RCC 7860 (cell line): ENCODE measurements at regions not wholly inside any gene's neighbourhood (a gene's known extent, or its start where the extent isn't known, plus 50 kb on each side); places are given as distances from the start of the nearest gene placed in this dataset.
A peak's percentile ranks its signal among the peaks of the same experiment; 100 is the strongest.
"Not testable (repeated sequence)": the region's sequence is repeated elsewhere in the genome, so short reads cannot be mapped to it uniquely, and the experiment has no call there.

Experiments used
- DNase-seq: peaks from one replicate; pipeline ENCODE4 v3.0.0-alpha.2; 2015; ENCODE audit warnings: low spot score
- FAIRE-seq: peaks from 2 replicates; lab custom pipeline; 2012; peaks lifted over from hg19 to GRCh38; lab: Jason Lieb, UNC

DNA sequence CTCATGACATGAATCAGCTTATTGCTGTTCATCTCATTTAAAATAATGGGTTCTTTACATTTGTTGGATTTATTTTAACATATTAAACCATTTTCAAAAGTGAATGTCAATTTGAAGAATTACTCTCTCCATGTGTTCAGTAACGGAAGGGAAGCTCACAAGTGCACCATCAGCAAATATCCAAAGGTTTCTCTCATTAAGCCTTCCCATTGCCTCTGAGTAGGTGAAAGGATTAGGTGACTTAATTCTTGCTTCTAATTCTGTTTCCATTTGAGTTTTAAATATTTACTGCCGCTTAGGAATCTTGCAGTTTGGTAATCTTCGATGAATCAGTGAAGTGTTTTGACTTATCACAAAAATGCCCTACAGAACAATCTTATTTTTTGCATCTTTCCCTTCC lies 145.1 kb upstream of the NYAP2 start:
- FAIRE-seq = no peak
- no peak for DNase-seq

GRCh38 chr2:225244933-225245332 lies 154.6 kb upstream of the NYAP2 start:
- FAIRE-seq (no peak), DNase-seq (no peak)

- no peak for FAIRE-seq
These were observed 162.7 kb upstream of the NYAP2 start for GRCh38 chr2:225236769-225237323.

DNA sequence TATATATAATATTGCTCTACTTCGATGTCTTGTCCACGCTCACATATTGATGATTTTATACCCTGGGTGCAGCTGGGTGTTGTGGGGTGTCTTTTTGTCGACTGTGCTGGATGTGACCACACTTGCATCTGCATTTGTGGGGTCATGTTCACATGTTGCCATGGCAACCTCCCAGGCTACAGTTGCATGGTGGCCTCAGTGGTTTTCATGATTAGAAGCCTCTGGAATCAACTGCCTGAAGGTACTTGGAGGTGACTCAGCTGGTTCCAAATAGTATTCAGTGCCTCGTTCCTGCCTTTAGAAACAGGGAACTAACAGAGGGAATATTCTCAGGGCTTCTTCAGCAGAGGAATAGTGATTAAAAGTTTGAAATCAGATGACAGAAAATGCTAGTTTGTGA lies 166.3 kb upstream of the NYAP2 start:
- no peak for DNase-seq
- FAIRE-seq = no peak

More at GRCh38 chr2:225236769-225237323, 162.7 kb upstream of the NYAP2 start:
- DNase-seq = no peak

DNA sequence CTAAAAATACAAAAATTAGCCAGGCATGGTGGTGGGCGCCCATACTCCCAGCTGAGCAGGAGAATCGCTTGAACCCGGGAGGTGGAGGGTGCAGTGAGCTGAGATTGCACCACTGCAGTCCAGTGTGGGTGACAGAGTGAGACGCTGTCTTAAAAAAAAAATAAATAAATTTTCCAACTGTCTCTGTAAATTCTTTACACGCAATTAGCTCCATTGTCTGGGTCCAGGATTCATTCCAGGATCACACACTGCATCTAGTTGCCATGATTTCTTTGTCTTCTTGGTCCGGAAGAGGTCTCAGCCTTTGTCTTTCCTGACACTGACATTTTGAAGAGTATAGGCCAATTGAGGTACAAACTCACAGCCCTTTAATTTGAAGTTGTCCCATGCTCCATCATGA lies 167.6 kb upstream of the NYAP2 start:
- DNase-seq (no peak), FAIRE-seq (no peak)

- not testable (repeated sequence) for FAIRE-seq, DNase-seq
These were observed 170.2 kb upstream of the NYAP2 start for GRCh38 chr2:225229346-225229745.

DNA sequence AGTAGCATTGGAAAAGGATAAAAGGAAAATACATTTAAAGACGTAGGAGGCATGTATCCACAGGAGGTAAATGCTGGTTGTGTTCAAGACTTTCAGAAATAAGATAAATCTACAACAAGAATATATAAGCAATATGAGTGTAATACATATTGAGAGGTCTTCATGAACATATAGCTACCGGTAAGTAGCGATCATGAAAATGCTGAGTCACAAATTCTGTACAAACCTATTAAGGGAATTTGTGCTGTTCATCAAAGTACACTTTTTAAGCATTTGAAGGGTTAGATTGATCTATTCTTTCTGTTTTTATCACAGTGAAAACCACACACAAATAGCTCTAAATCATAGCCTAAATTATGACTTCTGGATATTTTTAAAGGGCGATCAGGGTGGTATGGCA lies 173.1 kb upstream of the NYAP2 start:
- no peak for DNase-seq
- FAIRE-seq = no peak

- DNase-seq (no peak), FAIRE-seq (no peak)
These were observed 176.2 kb upstream of the NYAP2 start for GRCh38 chr2:225223301-225223700.

DNA sequence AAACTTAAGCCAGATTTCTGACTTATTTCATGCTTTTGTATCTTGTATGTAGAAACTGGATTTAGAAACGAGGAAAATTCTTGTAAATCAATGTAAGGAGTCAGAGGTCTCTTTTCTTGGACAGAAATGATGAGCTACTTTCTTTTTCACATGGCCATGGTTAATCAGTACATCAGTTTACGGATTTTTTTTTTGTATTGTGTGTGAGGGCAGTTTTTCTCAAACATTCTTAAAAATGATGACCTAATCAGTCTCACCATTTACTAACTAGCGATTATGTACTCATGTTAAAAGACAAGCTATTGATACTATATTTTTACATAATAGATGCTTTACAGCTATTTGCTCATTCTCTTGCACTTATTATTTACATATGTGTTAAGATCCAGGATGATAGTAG lies 165.2 kb upstream of the DOCK10 start:
- DNase-seq (no peak), FAIRE-seq (no peak)

DNA sequence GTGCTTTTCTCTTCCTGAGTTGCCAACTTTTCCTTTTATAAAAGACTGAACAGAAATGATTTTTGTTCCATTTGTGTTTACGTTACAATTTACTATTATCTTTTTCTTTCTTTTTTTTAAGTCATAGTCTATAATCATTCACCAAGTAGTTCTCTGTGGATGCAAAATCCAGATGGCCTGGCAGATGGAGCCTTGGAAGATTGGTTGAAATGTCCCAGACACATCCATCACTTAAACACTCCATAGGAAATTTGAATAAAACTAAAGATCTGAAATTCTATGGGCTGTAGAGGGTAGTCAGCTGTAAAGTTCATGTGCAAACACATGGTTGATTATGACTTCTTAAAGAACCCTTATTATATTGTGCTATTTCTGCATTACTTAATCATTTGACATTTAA lies 164.8 kb upstream of the DOCK10 start:
- no peak for FAIRE-seq
- no peak for DNase-seq

GRCh38 chr2:225196579-225196978 lies 154.3 kb upstream of the DOCK10 start:
- FAIRE-seq = no peak
- DNase-seq = no peak

DNA sequence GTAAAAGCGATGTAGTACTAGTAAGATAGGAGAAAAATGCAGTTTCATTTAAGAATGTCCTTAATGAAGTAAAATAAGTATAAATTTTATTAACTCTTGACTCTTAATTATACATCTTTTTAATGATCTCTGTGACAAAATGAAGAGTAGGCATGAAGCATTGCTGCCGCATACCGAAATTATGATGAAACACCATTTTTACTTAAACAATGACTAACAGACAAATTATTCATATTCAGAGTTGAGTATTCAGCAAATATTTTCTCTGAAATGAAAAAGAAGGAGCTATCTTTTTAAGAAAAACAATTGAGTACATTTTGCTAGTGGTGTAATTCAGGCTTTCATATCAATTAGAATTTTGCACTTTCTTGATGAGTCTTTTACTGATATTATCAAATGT lies 150.6 kb upstream of the DOCK10 start:
- FAIRE-seq (no peak), DNase-seq (no peak)

GRCh38 chr2:225190987-225191386 lies 148.7 kb upstream of the DOCK10 start:
- FAIRE-seq = no peak
- DNase-seq = no peak

DNA sequence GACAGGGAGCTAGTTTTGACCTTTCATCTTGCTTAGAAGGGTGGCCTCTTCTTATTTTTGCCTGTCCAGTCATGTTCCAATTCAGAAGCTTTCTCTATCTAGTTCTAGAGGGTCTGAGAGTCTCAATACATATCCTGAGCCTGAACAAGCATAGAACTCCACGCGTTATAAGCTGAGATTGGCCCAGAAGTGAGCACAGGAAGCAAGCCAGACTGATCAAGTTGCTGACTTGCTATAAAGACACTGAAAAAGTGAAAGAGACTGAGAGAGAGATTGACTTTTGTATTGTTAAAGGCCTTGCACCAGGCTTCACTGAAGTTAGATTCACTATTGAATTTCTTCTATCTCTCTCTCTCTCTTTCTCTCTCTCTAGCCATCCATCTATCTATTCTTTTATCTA lies 142.7 kb upstream of the DOCK10 start:
- FAIRE-seq (no peak), DNase-seq (no peak)

DNA sequence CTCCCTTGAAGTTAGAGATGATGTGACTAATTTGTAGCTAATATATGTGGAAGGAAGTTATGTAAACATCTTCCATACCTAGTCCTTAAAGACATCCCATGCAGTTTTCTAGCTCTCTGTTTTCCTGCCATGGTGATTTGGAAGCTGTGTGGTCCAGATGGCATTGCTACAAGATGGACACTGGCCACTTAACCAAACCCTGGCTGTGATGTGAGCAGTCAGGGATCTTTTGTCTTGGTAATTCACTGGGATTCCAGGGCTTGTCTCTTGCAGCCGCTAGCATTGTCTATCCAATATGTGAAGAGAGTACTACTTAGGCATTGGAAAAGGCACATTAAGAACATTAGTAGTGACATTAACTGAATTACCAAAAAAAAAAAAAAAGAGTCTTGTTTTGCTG lies 139.9 kb upstream of the DOCK10 start:
- FAIRE-seq = no peak
- no peak for DNase-seq

- DNase-seq (peak; percentile 27), FAIRE-seq (no peak)
These were observed 134.8 kb upstream of the DOCK10 start for GRCh38 chr2:225177098-225177497.

DNA sequence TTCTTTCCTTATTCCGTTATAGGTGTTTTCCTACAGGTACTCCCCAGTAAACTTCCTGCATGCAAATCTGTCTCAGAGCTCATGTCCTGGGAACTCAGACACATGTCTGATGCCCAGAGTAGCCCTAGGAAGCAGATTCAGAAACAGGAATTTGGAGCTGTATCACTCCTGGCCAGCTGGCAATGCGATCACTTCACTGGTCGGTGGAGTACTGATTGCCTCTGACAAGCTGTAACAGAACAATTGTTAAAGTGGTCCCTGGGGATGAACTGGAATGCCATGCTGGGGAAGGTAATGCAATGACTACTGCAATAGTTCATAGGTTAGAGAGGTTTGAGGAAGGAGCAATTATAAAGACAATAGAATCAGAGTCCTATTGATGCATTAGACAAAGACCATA lies 131.6 kb upstream of the DOCK10 start:
- no peak for FAIRE-seq

DNA sequence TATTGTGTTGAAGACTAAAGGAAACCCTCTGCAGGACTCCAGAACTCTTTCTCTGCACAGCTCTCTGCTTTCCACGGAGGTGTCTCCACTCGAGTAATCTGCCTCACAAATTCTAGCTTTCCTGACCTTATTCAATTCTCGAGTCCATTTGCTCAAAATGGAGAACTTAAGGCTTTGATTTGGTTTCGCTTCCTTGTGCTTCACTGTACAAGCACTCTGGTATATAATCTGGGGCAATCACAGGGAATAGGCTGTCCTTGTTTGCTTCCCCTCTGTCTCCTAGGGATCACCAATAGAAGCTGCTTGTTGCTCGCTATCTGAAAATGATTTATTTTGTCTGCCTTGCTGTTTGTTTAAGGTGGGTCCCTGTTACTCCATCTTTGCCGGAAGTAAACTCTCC lies 129.1 kb upstream of the DOCK10 start:
- FAIRE-seq (no peak), DNase-seq (no peak)

More for the DNA sequence above, 131.6 kb upstream of the DOCK10 start:
- no peak for DNase-seq

- no peak for FAIRE-seq
- no peak for DNase-seq
These were observed 127.9 kb upstream of the DOCK10 start for GRCh38 chr2:225170162-225170561.

GRCh38 chr2:225169396-225169795 lies 127.1 kb upstream of the DOCK10 start:
- FAIRE-seq (no peak), DNase-seq (no peak)

- no peak for FAIRE-seq
- DNase-seq = no peak
These were observed 122.8 kb upstream of the DOCK10 start for GRCh38 chr2:225165052-225165451.

DNA sequence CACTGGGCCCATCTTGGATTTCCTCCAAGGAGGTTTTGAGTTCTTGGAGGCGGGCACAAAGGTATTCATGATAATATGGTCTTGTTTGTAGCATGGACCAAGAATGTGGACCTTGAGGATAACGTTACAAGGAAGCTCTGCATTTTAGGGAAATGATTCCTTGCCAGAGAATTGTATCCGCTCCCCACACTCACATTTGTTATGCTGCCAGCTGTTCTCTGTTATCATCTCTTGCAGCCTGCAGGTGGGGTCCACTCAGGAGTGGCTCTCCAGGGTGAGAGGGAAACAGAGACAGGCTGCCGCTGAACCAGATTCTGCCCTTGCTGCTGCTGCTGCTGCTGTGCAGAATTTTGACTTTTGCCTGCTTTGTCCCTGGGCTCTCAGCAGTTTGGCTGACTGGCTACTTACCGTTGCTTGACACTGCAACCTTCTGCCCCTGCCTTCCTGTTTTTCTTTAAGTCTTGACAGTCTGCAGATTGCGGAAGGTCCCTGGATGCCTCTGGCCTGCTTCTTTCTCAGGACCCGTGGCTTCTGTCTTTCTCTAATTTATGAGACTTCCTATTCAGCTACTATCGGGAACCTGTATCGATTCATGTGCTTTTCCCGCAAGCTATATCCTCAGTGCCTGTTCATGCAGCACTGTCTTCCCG lies 122.3 kb upstream of the DOCK10 start:
- no peak for DNase-seq
- no peak for FAIRE-seq

GRCh38 chr2:225158360-225158759 lies 116.1 kb upstream of the DOCK10 start:
- peak; percentile 48 for FAIRE-seq

More at GRCh38 chr2:225158360-225158759, 116.1 kb upstream of the DOCK10 start:
- DNase-seq = no peak
